BJ (cell line): ENCODE measurements at regions not wholly inside any gene's neighbourhood (a gene's known extent, or its start where the extent isn't known, plus 50 kb on each side); places are given as distances from the start of the nearest gene placed in this dataset.
"Not testable (repeated sequence)": the region's sequence is repeated elsewhere in the genome, so short reads cannot be mapped to it uniquely, and the experiment has no call there.

Experiments used
- CTCF ChIA-PET: fragments of 350-600 bp; formaldehyde crosslinking; extraction: SDS; loops from one replicate; lab custom pipeline; 2021; ENCODE audit warnings: antibody characterized with exemption, inconsistent platforms; lab: Yijun Ruan, JAX
- POLR2A ChIA-PET: fragments of 300-600 bp; sonication (Branson Sonifier 250); formaldehyde crosslinking; extraction: SDS; loops from one replicate; lab custom pipeline; 2021; ENCODE audit warnings: antibody characterized with exemption; lab: Charles Lee
- DNase-seq: peaks from one replicate; pipeline ENCODE4 v3.0.0-alpha.2; 2011; ENCODE audit warnings: low read depth
- H3K27me3 ChIP-seq: 2 replicates; pipeline ENCODE4 v1.6.0; 2011; ENCODE audit warnings: low read length; ENCODE audit not compliant: control insufficient read depth, insufficient read depth
- H3K36me3 ChIP-seq: 2 replicates; pipeline ENCODE4 v1.5.1; 2011; ENCODE audit warnings: low read length; ENCODE audit not compliant: control insufficient read depth, insufficient read depth
- H3K4me3 ChIP-seq: 2 replicates; pipeline ENCODE4 v1.5.1; 2011; ENCODE audit warnings: low read depth, mild to moderate bottlenecking, control low read depth, low read length
- CTCF ChIP-seq: IDR thresholded peaks from 2 replicates; pipeline ENCODE4 v1.5.1; 2011; ENCODE audit warnings: low read depth, mild to moderate bottlenecking, control low read depth, inconsistent platforms, low read length, moderate library complexity; ENCODE audit not compliant: insufficient read depth

- Histone ChIP-seq H3K27me3 (no peaks in the 10 kb centered on the region), H3K36me3 (no peaks in the 10 kb centered on the region), H3K4me3 (no peak overlapping the region)
- no peak for TF ChIP-seq CTCF
- CTCF ChIA-PET: no interaction called here
- POLR2A ChIA-PET: no interaction called here
- no peak for DNase-seq
Measured at GRCh38 chr6:19605624-19606023, 231.5 kb upstream of the ID4 start.

GRCh38 chr6:19608546-19608945, 228.6 kb upstream of the ID4 start:
- CTCF ChIA-PET: interaction anchor here (2.7 kb wide), 1 partner anchor 12 kb away, joined by 7 read pairs; no protein-coding TSS in a partner anchor
- no peaks in the 10 kb centered on the region for H3K36me3 ChIP-seq
- H3K27me3 ChIP-seq: no peaks in the 10 kb centered on the region
- POLR2A ChIA-PET: no interaction called here
- DNase-seq: no peak
- TF ChIP-seq CTCF: no peak
- no peak overlapping the region for H3K4me3 ChIP-seq

DNA sequence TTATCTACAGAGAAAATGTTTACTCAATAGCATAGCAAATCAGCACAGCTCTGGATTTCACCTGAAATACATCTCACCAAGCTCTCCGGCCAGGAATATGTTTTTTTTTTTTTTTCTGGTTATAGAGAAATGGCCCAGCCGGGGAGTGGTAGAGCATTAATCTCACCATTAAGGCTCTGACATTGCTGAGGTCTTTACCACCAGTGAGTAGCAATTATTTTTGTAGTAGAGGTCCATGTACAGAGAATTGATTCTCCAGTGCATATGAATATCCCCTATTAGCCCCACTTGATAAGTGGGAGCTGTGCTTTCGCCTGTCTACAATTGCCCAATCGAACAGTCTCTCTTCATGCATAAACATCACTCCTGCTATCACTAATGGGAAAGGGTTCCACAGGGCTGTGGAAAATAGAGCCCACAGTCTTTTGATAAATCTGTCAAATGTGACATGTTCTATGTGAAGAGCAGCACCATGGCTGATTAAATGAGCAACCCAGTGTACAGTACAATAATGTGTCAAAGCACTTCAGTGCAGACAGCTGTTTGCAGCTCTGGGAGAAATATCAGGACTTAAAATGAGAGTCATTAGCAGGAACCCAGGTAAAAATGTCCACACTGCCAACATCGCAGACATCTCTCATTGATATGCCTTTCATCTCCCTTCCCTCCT, 227.1 kb upstream of the ID4 start:
- Histone ChIP-seq H3K4me3 (no peak overlapping the region), H3K27me3 (no peaks in the 10 kb centered on the region), H3K36me3 (no peaks in the 10 kb centered on the region)
- DNase-seq: no peak
- ChIA-PET CTCF (no interaction called here), POLR2A (no interaction called here)
- TF ChIP-seq CTCF: no peak

GRCh38 chr6:19612672-19613466, 224.3 kb upstream of the ID4 start:
- H3K4me3 ChIP-seq, DNase-seq, H3K27me3 ChIP-seq, H3K36me3 ChIP-seq, POLR2A ChIA-PET: not testable (repeated sequence)
- CTCF ChIA-PET: interaction anchor here (0.7 kb wide), 1 partner anchor 243 kb away, joined by 3 read pairs; no protein-coding TSS in a partner anchor

GRCh38 chr6:19613678-19614077, 223.5 kb upstream of the ID4 start:
- Histone ChIP-seq H3K27me3 (no peaks in the 10 kb centered on the region), H3K4me3 (no peak overlapping the region), H3K36me3 (no peaks in the 10 kb centered on the region)
- CTCF ChIA-PET: interaction anchor here (0.7 kb wide), 1 partner anchor 243 kb away, joined by 3 read pairs; no protein-coding TSS in a partner anchor
- DNase-seq: no peak
- TF ChIP-seq CTCF: no peak
- POLR2A ChIA-PET: no interaction called here
